22Rv1 (cell line): ENCODE measurements at regions not wholly inside any gene's neighbourhood (a gene's known extent, or its start where the extent isn't known, plus 50 kb on each side); places are given as distances from the start of the nearest gene placed in this dataset.

Experiments used
- CTCF ChIP-seq: fragments of 450-650 bp; IDR thresholded peaks from 2 replicates; pipeline ENCODE4 v1.5.1; 2017; ENCODE audit warnings: mild to moderate bottlenecking
- ZFX ChIP-seq: fragments of 450-650 bp; IDR thresholded peaks from 2 replicates; pipeline ENCODE4 v1.6.1; 2017; ENCODE audit warnings: antibody characterized with exemption, borderline replicate concordance

- no peak for TF ChIP-seq CTCF
- TF ChIP-seq ZFX, result no peak
Measured at GRCh38 chr18:40011201-40011600, 1943.8 kb upstream of the PIK3C3 start.
